Testis (tissue), 2 donors: ENCODE measurements at regions not wholly inside any gene's neighbourhood (a gene's known extent, or its start where the extent isn't known, plus 50 kb on each side); places are given as distances from the start of the nearest gene placed in this dataset.

Experiments used
- DNase-seq: peaks from one replicate; pipeline ENCODE4 v3.0.0-alpha.2; 2019
- H3K27ac ChIP-seq, 2 donors: fragments of 200-600 bp; sonication (generic); one replicate each; pipeline ENCODE4 v1.5.1; 2019
- H3K27me3 ChIP-seq: fragments of 200-600 bp; sonication (generic); one replicate; pipeline ENCODE4 v1.5.1; 2019
- H3K36me3 ChIP-seq: fragments of 200-600 bp; sonication (generic); one replicate; pipeline ENCODE4 v1.5.1; 2017; ENCODE audit warnings: low read depth; ENCODE audit errors: missing control alignments
- H3K4me1 ChIP-seq: fragments of 200-600 bp; sonication (generic); one replicate; pipeline ENCODE4 v1.5.1; 2019
- H3K4me3 ChIP-seq, 2 donors: fragments of 200-600 bp; sonication (generic); one replicate each; pipeline ENCODE4 v1.5.1; 2017 to 2019
- H3K9me3 ChIP-seq: fragments of 200-600 bp; sonication (generic); one replicate; pipeline ENCODE4 v1.5.1; 2017
- CTCF ChIP-seq, 3 experiments: fragments of 450-650 bp in 2 of 3; fragments of 200-600 bp in 1 of 3; sonication (generic) in 1 of 3; IDR thresholded peaks; one replicate each; pipeline ENCODE4 v1.5.1; 2016 to 2019; ENCODE audit warnings: antibody characterized with exemption in 3 of 3, mild to moderate bottlenecking in 2 of 3, moderate library complexity in 1 of 3
- POLR2A ChIP-seq: fragments of 450-650 bp; IDR thresholded peaks from one replicate; pipeline ENCODE4 v1.6.1; 2017; ENCODE audit warnings: antibody characterized with exemption, mild to moderate bottlenecking, moderate library complexity
- WGBS, 2 donors: methylation state at CpG; one replicate each; pipeline ENCODE4 v1.1.5; 2018; 5-methylcytosine and 5-hydroxymethylcytosine counted together
- intact Hi-C: fragments of 100-400 bp; cut with DNase I; formaldehyde crosslinking; loops from one replicate; pipeline ENCODE4 v1.15.1; 2023; ENCODE audit warnings: low total_unique reads

DNA sequence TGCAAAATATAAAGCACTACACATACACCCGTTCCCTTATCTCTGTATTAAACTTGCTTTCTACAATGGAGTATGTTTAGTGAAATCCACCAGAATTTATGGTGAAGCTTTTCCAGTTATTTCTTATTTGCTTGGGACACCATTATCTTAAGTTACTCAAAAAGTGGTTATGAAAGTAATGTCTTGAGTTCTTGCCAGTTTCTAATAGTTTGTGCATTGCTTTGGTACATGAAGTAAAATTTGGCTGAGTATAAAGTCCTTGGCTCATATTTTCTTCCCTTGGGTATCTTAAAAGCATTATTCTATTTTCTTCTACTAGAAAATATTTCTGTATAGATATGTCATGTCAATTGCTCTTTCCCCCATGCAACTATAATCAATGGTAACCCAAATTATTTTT, 85.2 kb downstream of the POLR1F start:
- H3K4me1 ChIP-seq = no peaks in the 10 kb centered on the region
- H3K27ac ChIP-seq = no peak overlapping the region
- TF ChIP-seq CTCF (IDR thresholded peaks at IDR 0.05) (no peak), POLR2A (no peak)
- H3K4me3 ChIP-seq = no peak overlapping the region
- intact Hi-C loops = no loop called here
- DNase-seq = no peak
- no peaks in the 10 kb centered on the region for H3K36me3 ChIP-seq
- WGBS, 2 donors = 54 to 67% methylated on average over 1 of the region's 1 CpG
- no peaks in the 10 kb centered on the region for H3K27me3 ChIP-seq
- no peaks in the 10 kb centered on the region for H3K9me3 ChIP-seq

DNA sequence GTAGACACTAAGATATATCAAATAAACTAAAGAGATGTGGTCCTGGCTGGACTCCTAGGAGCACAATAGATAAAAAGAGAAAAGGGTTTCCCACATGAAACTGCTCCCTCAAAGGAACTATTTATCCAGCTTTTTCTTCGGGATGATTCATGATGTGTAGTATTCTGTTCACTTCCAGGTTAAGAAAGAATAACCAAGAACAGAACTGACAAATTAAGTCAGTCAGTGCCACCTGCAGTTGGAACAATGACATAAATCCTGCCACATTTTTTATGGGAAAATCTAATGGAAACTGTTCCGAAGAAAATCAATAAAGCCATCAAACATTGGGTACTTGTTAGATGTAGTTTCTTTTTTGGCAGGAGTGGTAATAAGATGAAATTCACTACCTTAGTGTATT, 87.1 kb downstream of the POLR1F start:
- no peak for DNase-seq
- H3K36me3 ChIP-seq = no peaks in the 10 kb centered on the region
- no peak overlapping the region for H3K4me3 ChIP-seq
- H3K4me1 ChIP-seq = no peaks in the 10 kb centered on the region
- 81 to 87% methylated on average over 2 of the region's 2 CpGs for WGBS, 2 donors
- intact Hi-C loops = no loop called here
- no peaks in the 10 kb centered on the region for H3K27me3 ChIP-seq
- TF ChIP-seq POLR2A (no peak), CTCF (IDR thresholded peaks at IDR 0.05) (no peak)
- no peaks in the 10 kb centered on the region for H3K9me3 ChIP-seq
- H3K27ac ChIP-seq = no peak overlapping the region

GRCh38 chr7:19620470-19620869, 88.4 kb downstream of the POLR1F start:
- 61 to 67% methylated on average over 2 of the region's 2 CpGs for WGBS, 2 donors
- no peaks in the 10 kb centered on the region for H3K4me1 ChIP-seq
- H3K4me3 ChIP-seq = no peak overlapping the region
- TF ChIP-seq CTCF (IDR thresholded peaks at IDR 0.05) (no peak), POLR2A (no peak)
- DNase-seq = no peak
- H3K9me3 ChIP-seq = no peaks in the 10 kb centered on the region
- H3K27me3 ChIP-seq = no peaks in the 10 kb centered on the region
- H3K27ac ChIP-seq = no peak overlapping the region
- no peaks in the 10 kb centered on the region for H3K36me3 ChIP-seq
- intact Hi-C loops = no loop called here

GRCh38 chr7:19619122-19619521, 89.7 kb downstream of the POLR1F start:
- WGBS, 2 donors = 79 to 81% methylated on average over 1 of the region's 1 CpG
- H3K4me3 ChIP-seq = no peak overlapping the region
- TF ChIP-seq CTCF (IDR thresholded peaks at IDR 0.05) = no peak
- no peak for TF ChIP-seq POLR2A
- H3K36me3 ChIP-seq = no peaks in the 10 kb centered on the region
- H3K9me3 ChIP-seq = no peaks in the 10 kb centered on the region
- no peaks in the 10 kb centered on the region for H3K4me1 ChIP-seq
- no peak overlapping the region for H3K27ac ChIP-seq
- DNase-seq = no peak
- H3K27me3 ChIP-seq = no peaks in the 10 kb centered on the region
- intact Hi-C loops = no loop called here

GRCh38 chr7:19617901-19618300, 90.9 kb downstream of the POLR1F start:
- no peak for DNase-seq
- intact Hi-C loops = no loop called here
- Histone ChIP-seq H3K36me3 (no peaks in the 10 kb centered on the region), H3K4me1 (no peaks in the 10 kb centered on the region), H3K4me3 (no peak overlapping the region), H3K27ac (no peak overlapping the region), H3K27me3 (no peaks in the 10 kb centered on the region), H3K9me3 (no peaks in the 10 kb centered on the region)
- TF ChIP-seq POLR2A = no peak
- no peak for TF ChIP-seq CTCF (IDR thresholded peaks at IDR 0.05)
- WGBS, 2 donors = 51 to 55% methylated on average over 2 of the region's 2 CpGs
